ENCODE measurements at regions not wholly inside any gene's neighbourhood (a gene's known extent, or its start where the extent isn't known, plus 50 kb on each side); places are given as distances from the start of the nearest gene placed in this dataset.

- no peak overlapping the region for H3K27ac ChIP-seq (ENCODE audit: low read length)
- H3K4me3 ChIP-seq (ENCODE audit: low read length): no peak overlapping the region
- no peaks in the 10 kb centered on the region for H3K9me3 ChIP-seq (ENCODE audit: control insufficient read depth, insufficient read depth, low read length)
- no peaks in the 10 kb centered on the region for H3K27me3 ChIP-seq (ENCODE audit: control insufficient read depth, insufficient read depth, low read length)
- H3K36me3 ChIP-seq (ENCODE audit: control insufficient read depth, insufficient read depth, low read length): no peaks in the 10 kb centered on the region
- H3K4me1 ChIP-seq (ENCODE audit: control insufficient read depth, insufficient read depth, low read length): no peaks in the 10 kb centered on the region; the same call in 1 of the 2 replicates
- no CpG with 5 or more reads among the region's 9 CpGs for WGBS (ENCODE audit: insufficient coverage, insufficient read length)
- DNase-seq (ENCODE audit: low read depth, low spot score): no peak
Observed at GRCh38 chr3:94524102-94524919, 461.4 kb downstream of the NSUN3 start.

- no peaks in the 10 kb centered on the region; the same call in 1 of the 2 replicates for H3K4me1 ChIP-seq (ENCODE audit: control insufficient read depth, insufficient read depth, low read length)
- H3K27me3 ChIP-seq (ENCODE audit: control insufficient read depth, insufficient read depth, low read length): no peaks in the 10 kb centered on the region
- no peaks in the 10 kb centered on the region for H3K9me3 ChIP-seq (ENCODE audit: control insufficient read depth, insufficient read depth, low read length)
- WGBS (ENCODE audit: insufficient coverage, insufficient read length): no CpG with 5 or more reads among the region's 6 CpGs
- H3K4me3 ChIP-seq (ENCODE audit: low read length): no peak overlapping the region
- H3K36me3 ChIP-seq (ENCODE audit: control insufficient read depth, insufficient read depth, low read length): no peaks in the 10 kb centered on the region
- no peak overlapping the region for H3K27ac ChIP-seq (ENCODE audit: low read length)
- no peak for DNase-seq (ENCODE audit: low read depth, low spot score)
Observed at GRCh38 chr3:94525043-94525442, 462.2 kb downstream of the NSUN3 start.

GRCh38 chr3:94529816-94530215 is 467.0 kb downstream of the NSUN3 start:
- no peak for DNase-seq (ENCODE audit: low read depth, low spot score)
- Histone ChIP-seq H3K4me1 (ENCODE audit: control insufficient read depth, insufficient read depth, low read length) (no peaks in the 10 kb centered on the region; the same call in 1 of the 2 replicates), H3K27me3 (ENCODE audit: control insufficient read depth, insufficient read depth, low read length) (no peaks in the 10 kb centered on the region), H3K27ac (ENCODE audit: low read length) (no peak overlapping the region), H3K9me3 (ENCODE audit: control insufficient read depth, insufficient read depth, low read length) (no peaks in the 10 kb centered on the region), H3K4me3 (ENCODE audit: low read length) (no peak overlapping the region), H3K36me3 (ENCODE audit: control insufficient read depth, insufficient read depth, low read length) (no peaks in the 10 kb centered on the region)
- WGBS (ENCODE audit: insufficient coverage, insufficient read length): no CpG with 5 or more reads among the region's 1 CpG

GRCh38 chr3:94532951-94533350 is 470.1 kb downstream of the NSUN3 start:
- no peak for DNase-seq (ENCODE audit: low read depth, low spot score)
- Histone ChIP-seq H3K36me3 (ENCODE audit: control insufficient read depth, insufficient read depth, low read length) (no peaks in the 10 kb centered on the region), H3K9me3 (ENCODE audit: control insufficient read depth, insufficient read depth, low read length) (no peaks in the 10 kb centered on the region), H3K4me3 (ENCODE audit: low read length) (no peak overlapping the region), H3K27me3 (ENCODE audit: control insufficient read depth, insufficient read depth, low read length) (no peaks in the 10 kb centered on the region), H3K27ac (ENCODE audit: low read length) (no peak overlapping the region), H3K4me1 (ENCODE audit: control insufficient read depth, insufficient read depth, low read length) (no peaks in the 10 kb centered on the region)
- no CpG with 5 or more reads among the region's 3 CpGs for WGBS (ENCODE audit: insufficient coverage, insufficient read length)

- Histone ChIP-seq H3K4me1 (ENCODE audit: control insufficient read depth, insufficient read depth, low read length) (no peaks in the 10 kb centered on the region), H3K9me3 (ENCODE audit: control insufficient read depth, insufficient read depth, low read length) (no peaks in the 10 kb centered on the region), H3K27me3 (ENCODE audit: control insufficient read depth, insufficient read depth, low read length) (no peaks in the 10 kb centered on the region), H3K27ac (ENCODE audit: low read length) (no peak overlapping the region), H3K36me3 (ENCODE audit: control insufficient read depth, insufficient read depth, low read length) (no peaks in the 10 kb centered on the region), H3K4me3 (ENCODE audit: low read length) (no peak overlapping the region)
- DNase-seq (ENCODE audit: low read depth, low spot score): no peak
Observed at GRCh38 chr3:94539937-94540336, 477.1 kb downstream of the NSUN3 start.

- Histone ChIP-seq H3K36me3 (ENCODE audit: control insufficient read depth, insufficient read depth, low read length) (no peaks in the 10 kb centered on the region), H3K4me1 (ENCODE audit: control insufficient read depth, insufficient read depth, low read length) (no peaks in the 10 kb centered on the region), H3K4me3 (ENCODE audit: low read length) (no peak overlapping the region), H3K27me3 (ENCODE audit: control insufficient read depth, insufficient read depth, low read length) (no peaks in the 10 kb centered on the region), H3K9me3 (ENCODE audit: control insufficient read depth, insufficient read depth, low read length) (no peaks in the 10 kb centered on the region), H3K27ac (ENCODE audit: low read length) (no peak overlapping the region)
- no CpG with 5 or more reads among the region's 2 CpGs for WGBS (ENCODE audit: insufficient coverage, insufficient read length)
- no peak for DNase-seq (ENCODE audit: low read depth, low spot score)
Observed at GRCh38 chr3:94543161-94543560, 480.3 kb downstream of the NSUN3 start.

- H3K27ac ChIP-seq (ENCODE audit: low read length): no peak overlapping the region
- no CpG with 5 or more reads among the region's 2 CpGs for WGBS (ENCODE audit: insufficient coverage, insufficient read length)
- no peak for DNase-seq (ENCODE audit: low read depth, low spot score)
- no peaks in the 10 kb centered on the region for H3K36me3 ChIP-seq (ENCODE audit: control insufficient read depth, insufficient read depth, low read length)
- H3K4me3 ChIP-seq (ENCODE audit: low read length): no peak overlapping the region
- no peaks in the 10 kb centered on the region for H3K9me3 ChIP-seq (ENCODE audit: control insufficient read depth, insufficient read depth, low read length)
- H3K27me3 ChIP-seq (ENCODE audit: control insufficient read depth, insufficient read depth, low read length): no peaks in the 10 kb centered on the region
- H3K4me1 ChIP-seq (ENCODE audit: control insufficient read depth, insufficient read depth, low read length): peaks cover under 1% of the 10 kb centered on the region; the same call in 1 of the 2 replicates
Observed at GRCh38 chr3:94544131-94544789, 481.4 kb downstream of the NSUN3 start.

- no peaks in the 10 kb centered on the region for H3K36me3 ChIP-seq (ENCODE audit: control insufficient read depth, insufficient read depth, low read length)
- peaks cover 1% of the 10 kb centered on the region; the same call in 1 of the 2 replicates for H3K4me1 ChIP-seq (ENCODE audit: control insufficient read depth, insufficient read depth, low read length)
- H3K9me3 ChIP-seq (ENCODE audit: control insufficient read depth, insufficient read depth, low read length): no peaks in the 10 kb centered on the region
- no peak for DNase-seq (ENCODE audit: low read depth, low spot score)
- no peak overlapping the region for H3K27ac ChIP-seq (ENCODE audit: low read length)
- no peak overlapping the region for H3K4me3 ChIP-seq (ENCODE audit: low read length)
- H3K27me3 ChIP-seq (ENCODE audit: control insufficient read depth, insufficient read depth, low read length): no peaks in the 10 kb centered on the region
- no CpG with 5 or more reads among the region's 1 CpG for WGBS (ENCODE audit: insufficient coverage, insufficient read length)
Observed at GRCh38 chr3:94548581-94549316, 485.9 kb downstream of the NSUN3 start.

- H3K4me3 ChIP-seq (ENCODE audit: low read length): no peak overlapping the region
- WGBS (ENCODE audit: insufficient coverage, insufficient read length): no CpG with 5 or more reads among the region's 3 CpGs
Observed at GRCh38 chr3:94561094-94561493, 498.2 kb downstream of the NSUN3 start.

GRCh38 chr3:94564247-94564646 is 501.4 kb downstream of the NSUN3 start:
- no peaks in the 10 kb centered on the region for H3K9me3 ChIP-seq (ENCODE audit: control insufficient read depth, insufficient read depth, low read length)
- H3K27ac ChIP-seq (ENCODE audit: low read length): no peak overlapping the region
- no peak overlapping the region for H3K4me3 ChIP-seq (ENCODE audit: low read length)
- WGBS (ENCODE audit: insufficient coverage, insufficient read length): no CpG with 5 or more reads among the region's 1 CpG
- no peak for DNase-seq (ENCODE audit: low read depth, low spot score)
- no peaks in the 10 kb centered on the region for H3K4me1 ChIP-seq (ENCODE audit: control insufficient read depth, insufficient read depth, low read length)
- no peaks in the 10 kb centered on the region for H3K27me3 ChIP-seq (ENCODE audit: control insufficient read depth, insufficient read depth, low read length)
- no peaks in the 10 kb centered on the region for H3K36me3 ChIP-seq (ENCODE audit: control insufficient read depth, insufficient read depth, low read length)

More at GRCh38 chr3:94561094-94561493, 498.2 kb downstream of the NSUN3 start:
- Histone ChIP-seq H3K9me3 (ENCODE audit: control insufficient read depth, insufficient read depth, low read length) (no peaks in the 10 kb centered on the region), H3K4me1 (ENCODE audit: control insufficient read depth, insufficient read depth, low read length) (no peaks in the 10 kb centered on the region), H3K36me3 (ENCODE audit: control insufficient read depth, insufficient read depth, low read length) (no peaks in the 10 kb centered on the region), H3K27me3 (ENCODE audit: control insufficient read depth, insufficient read depth, low read length) (no peaks in the 10 kb centered on the region), H3K27ac (ENCODE audit: low read length) (no peak overlapping the region)
- no peak for DNase-seq (ENCODE audit: low read depth, low spot score)

Measured in iPS DF 6.9 (cell line).